ENCODE measurements at regions not wholly inside any gene's neighbourhood (a gene's known extent, or its start where the extent isn't known, plus 50 kb on each side); places are given as distances from the start of the nearest gene placed in this dataset.

DNA sequence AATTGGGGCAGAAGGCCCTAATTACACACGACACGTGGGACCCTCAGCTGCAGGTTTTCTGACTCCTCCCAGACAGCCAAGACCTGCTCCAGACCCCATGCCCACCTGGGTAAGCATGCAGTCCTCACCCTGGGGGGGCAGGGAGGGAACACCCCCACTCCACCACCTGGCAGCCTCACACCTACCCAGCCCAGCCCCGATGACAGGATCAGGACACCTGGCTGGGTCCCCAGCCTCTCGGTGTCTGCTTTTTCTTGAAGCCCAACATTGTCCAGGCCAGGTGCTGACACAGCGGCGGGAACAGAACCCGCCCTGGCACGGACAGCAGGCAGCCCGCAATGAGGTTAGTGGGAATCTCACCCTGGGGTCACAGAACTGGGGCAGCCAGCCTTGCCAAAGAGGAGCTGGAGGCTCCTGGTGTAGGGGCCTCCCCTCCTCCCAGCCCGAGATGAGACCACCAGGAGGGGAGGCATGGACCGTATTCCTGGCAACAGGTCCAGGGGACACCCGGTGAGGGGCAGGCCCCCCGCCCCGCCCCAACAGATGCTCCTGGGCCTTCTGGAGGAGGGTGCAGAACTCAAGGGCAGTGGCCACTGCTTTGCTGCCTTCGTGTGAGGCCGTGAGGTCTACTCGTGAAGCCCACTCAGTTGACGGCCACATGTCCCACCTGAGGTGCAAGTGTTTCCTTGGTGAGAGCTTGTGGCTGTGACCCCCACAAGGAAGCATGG is 103.8 kb downstream of the DLL1 start:
- no peak overlapping the region for H3K4me3 ChIP-seq (ENCODE audit: control insufficient read depth, low read depth, low read length)
- DNase-seq (ENCODE audit: low read depth) = no peak
- TF ChIP-seq, protein P1, sequence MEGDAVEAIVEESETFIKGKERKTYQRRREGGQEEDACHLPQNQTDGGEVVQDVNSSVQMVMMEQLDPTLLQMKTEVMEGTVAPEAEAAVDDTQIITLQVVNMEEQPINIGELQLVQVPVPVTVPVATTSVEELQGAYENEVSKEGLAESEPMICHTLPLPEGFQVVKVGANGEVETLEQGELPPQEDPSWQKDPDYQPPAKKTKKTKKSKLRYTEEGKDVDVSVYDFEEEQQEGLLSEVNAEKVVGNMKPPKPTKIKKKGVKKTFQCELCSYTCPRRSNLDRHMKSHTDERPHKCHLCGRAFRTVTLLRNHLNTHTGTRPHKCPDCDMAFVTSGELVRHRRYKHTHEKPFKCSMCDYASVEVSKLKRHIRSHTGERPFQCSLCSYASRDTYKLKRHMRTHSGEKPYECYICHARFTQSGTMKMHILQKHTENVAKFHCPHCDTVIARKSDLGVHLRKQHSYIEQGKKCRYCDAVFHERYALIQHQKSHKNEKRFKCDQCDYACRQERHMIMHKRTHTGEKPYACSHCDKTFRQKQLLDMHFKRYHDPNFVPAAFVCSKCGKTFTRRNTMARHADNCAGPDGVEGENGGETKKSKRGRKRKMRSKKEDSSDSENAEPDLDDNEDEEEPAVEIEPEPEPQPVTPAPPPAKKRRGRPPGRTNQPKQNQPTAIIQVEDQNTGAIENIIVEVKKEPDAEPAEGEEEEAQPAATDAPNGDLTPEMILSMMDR (conservative IDR thresholded peaks at IDR 0.05; ENCODE audit: control insufficient read depth, insufficient read depth, low read depth, low read length) = no peak

DNA sequence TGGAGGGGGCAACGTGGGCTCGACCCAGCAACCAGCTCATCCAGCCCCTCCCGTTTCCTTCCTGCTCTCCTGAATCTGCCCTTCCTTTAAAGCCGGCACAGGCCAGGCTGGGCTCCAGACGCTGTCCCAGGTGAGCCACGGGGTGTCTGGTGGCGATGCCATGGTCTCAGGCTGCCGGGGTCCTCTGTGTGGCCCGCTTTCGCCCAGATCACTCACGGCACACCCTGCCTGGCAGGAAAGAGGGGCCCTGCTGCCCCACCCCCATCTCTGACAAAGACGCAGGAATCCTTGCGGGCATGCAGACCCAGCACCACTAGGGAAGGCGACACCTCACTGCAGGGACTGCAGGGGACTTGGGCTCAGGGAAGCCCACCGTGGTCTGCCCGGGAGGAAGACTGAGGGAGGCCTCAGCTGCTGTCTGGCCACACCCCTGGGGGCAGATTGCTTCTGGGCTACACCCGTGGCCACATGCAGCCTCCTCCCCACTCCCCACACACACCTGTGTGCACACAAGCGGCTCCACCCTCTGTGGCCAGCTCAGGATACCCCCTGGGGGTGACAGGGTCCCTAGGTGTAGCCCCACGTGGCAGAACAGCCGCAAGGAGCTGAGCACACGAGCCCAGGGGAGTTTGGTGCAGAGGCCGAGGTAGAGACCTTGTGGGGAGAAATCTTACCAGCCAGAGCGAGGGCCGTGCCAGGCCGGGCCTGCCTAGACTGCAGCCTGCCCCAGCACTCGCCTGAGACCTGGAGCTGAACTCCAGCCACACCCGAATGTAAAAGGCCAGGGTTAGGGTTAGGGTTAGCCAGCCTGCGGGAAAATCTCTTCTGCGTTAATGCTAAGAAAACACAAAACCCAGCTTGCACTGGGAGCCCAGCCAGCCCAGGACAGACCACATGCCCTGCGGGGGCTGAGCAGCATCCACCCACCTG is 104.6 kb downstream of the DLL1 start:
- H3K4me3 ChIP-seq (ENCODE audit: control insufficient read depth, low read depth, low read length) = no peak overlapping the region
- DNase-seq (ENCODE audit: low read depth) = no peak
- TF ChIP-seq, protein P1 (conservative IDR thresholded peaks at IDR 0.05; ENCODE audit: control insufficient read depth, insufficient read depth, low read depth, low read length) = no peak

DNA sequence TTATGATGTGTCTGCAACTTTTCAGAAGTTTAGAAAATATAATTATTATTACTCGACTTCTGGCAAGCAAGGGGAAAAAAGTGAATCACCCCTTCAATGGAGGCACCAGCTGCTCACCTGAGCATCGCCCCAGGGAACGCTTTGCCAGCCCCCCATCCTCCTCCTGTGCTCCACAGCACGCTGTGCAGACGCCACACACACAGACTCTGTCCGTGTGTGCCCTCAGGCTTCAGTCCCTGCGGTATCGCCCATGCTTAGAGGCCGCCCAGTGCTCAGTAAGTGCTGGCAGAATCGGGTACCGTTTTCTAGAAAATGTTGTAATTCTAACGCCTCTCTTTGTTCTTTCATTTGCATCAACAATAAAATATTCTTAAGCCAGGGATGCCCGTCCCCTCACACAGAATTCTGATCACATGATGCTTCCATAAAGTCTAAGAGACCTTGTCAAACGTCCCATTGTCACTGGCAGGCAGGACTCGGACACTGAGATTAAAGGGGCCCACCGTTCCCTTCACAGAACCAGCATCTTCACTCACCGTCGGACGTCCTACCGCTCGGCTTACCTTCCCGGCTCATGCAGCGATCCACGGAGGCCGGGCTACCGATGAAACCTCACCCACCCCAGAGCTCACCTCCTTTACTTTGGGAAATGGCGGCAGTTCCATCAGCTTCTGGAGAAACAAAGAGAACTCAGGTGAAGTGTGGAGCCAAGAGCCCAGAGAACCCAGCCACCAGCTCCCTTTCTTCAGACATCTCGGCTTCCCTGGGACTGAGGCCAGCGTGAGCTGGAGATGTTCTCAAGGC is 105.5 kb downstream of the DLL1 start:
- TF ChIP-seq, protein P1 (conservative IDR thresholded peaks at IDR 0.05; ENCODE audit: control insufficient read depth, insufficient read depth, low read depth, low read length) = no peak
- no peak for DNase-seq (ENCODE audit: low read depth)
- no peak overlapping the region for H3K4me3 ChIP-seq (ENCODE audit: control insufficient read depth, low read depth, low read length)

DNA sequence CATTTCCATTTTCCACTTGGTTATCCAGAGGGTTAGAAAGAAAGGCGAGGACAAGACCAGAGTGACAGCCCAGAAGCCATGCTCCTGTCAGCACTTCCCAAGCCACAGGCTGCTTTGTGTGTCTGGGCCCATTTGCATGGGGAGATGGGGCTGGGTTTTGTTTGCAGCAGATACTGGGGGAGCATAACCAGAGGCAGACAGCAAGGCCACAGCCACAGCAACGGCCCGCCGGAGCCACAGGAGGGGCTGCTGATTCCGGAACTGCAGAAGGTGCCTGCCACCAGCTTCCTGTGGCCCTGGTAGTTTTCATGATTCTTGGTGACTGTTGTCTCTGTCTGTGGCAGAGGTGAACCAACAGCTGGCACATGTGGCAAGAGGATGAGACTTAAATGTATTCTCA is 106.6 kb downstream of the DLL1 start:
- H3K4me3 ChIP-seq (ENCODE audit: control insufficient read depth, low read depth, low read length) = no peak overlapping the region
- TF ChIP-seq, protein P1 (conservative IDR thresholded peaks at IDR 0.05; ENCODE audit: control insufficient read depth, insufficient read depth, low read depth, low read length) = no peak
- DNase-seq (ENCODE audit: low read depth) = no peak

DNA sequence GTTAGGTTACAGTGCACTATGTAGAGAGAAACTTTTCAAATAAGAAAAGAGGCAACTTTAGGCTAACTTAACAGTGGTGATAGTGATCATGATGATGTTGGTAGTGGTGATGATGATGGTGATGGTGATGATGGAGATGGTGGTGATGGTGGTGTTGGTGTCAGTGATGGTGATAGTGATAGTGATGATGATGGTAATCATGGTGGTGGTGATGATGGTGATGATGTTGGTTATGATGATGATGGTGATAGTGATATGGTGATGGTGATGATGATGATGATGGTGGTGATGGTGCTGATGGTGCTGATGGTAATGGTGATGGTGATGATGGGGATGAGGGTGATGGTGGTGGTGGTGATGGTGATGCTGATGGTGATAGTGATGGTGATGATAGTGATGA is 107.4 kb downstream of the DLL1 start:
- TF ChIP-seq, protein P1 (conservative IDR thresholded peaks at IDR 0.05; ENCODE audit: control insufficient read depth, insufficient read depth, low read depth, low read length) = no peak
- no peak for DNase-seq (ENCODE audit: low read depth)
- no peak overlapping the region for H3K4me3 ChIP-seq (ENCODE audit: control insufficient read depth, low read depth, low read length)

DNA sequence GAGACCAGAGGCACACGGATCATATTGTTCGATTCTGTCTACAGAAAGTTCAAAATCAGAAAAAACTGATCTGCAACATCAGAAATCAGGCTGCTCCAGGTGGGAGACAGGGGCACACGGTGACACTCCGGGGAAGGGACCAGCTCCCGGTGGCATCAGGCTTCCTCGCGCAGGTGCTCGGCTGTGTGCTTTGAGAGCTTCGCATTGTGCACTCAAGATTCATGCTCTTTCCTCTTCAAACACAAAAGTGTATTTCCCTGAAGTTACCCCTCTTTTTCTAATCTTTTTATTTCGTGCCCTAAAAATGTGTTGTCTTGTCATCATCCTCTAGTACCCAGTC is 108.1 kb downstream of the DLL1 start:
- H3K4me3 ChIP-seq (ENCODE audit: control insufficient read depth, low read depth, low read length) = no peak overlapping the region
- DNase-seq (ENCODE audit: low read depth) = no peak
- TF ChIP-seq, protein P1 (conservative IDR thresholded peaks at IDR 0.05; ENCODE audit: control insufficient read depth, insufficient read depth, low read depth, low read length) = no peak

Data from fibroblast of mammary gland (primary cell).